RWPE2 (cell line): ENCODE measurements at regions not wholly inside any gene's neighbourhood (a gene's known extent, or its start where the extent isn't known, plus 50 kb on each side); places are given as distances from the start of the nearest gene placed in this dataset.

Experiments used
- ATAC-seq: fragments of 200-7000 bp; cut with Tn5 transposase; 3 replicates; pipeline ENCODE4 v1.9.1; 2021; ENCODE audit warnings: low read depth
- DNase-seq: peaks from one replicate; pipeline ENCODE4 v3.0.0-alpha.2; 2020; ENCODE audit warnings: low spot score
- H3K27ac ChIP-seq: fragments of 450-650 bp; 2 replicates; pipeline ENCODE4 v1.5.1; 2017; ENCODE audit warnings: mild to moderate bottlenecking; ENCODE audit not compliant: poor library complexity, severe bottlenecking
- H3K27me3 ChIP-seq: fragments of 250-450 bp; sonication (Bioruptor Pico); 2 replicates; pipeline ENCODE4 v1.5.1; 2021; ENCODE audit warnings: mild to moderate bottlenecking, moderate library complexity; ENCODE audit not compliant: insufficient read depth, poor library complexity, severe bottlenecking
- H3K36me3 ChIP-seq: fragments of 250-450 bp; sonication (Bioruptor Pico); 2 replicates; pipeline ENCODE4 v1.5.1; 2020; ENCODE audit warnings: low read depth, mild to moderate bottlenecking, moderate library complexity
- H3K4me1 ChIP-seq: fragments of 250-450 bp; sonication (Bioruptor Pico); 2 replicates; pipeline ENCODE4 v1.5.1; 2021; ENCODE audit warnings: mild to moderate bottlenecking, moderate library complexity; ENCODE audit not compliant: insufficient read depth, poor library complexity, severe bottlenecking
- H3K4me3 ChIP-seq: fragments of 250-450 bp; sonication (Bioruptor Pico); 2 replicates; pipeline ENCODE4 v1.5.1; 2021; ENCODE audit warnings: mild to moderate bottlenecking, moderate library complexity; ENCODE audit not compliant: severe bottlenecking
- H3K9me3 ChIP-seq: fragments of 250-450 bp; sonication (Bioruptor Pico); 2 replicates; pipeline ENCODE4 v1.5.1; 2021; ENCODE audit warnings: mild to moderate bottlenecking, moderate library complexity; ENCODE audit not compliant: severe bottlenecking
- CTCF ChIP-seq: fragments of 450-650 bp; IDR thresholded peaks from one replicate; pipeline ENCODE4 v1.5.1; 2017; ENCODE audit warnings: mild to moderate bottlenecking, moderate library complexity; ENCODE audit not compliant: poor library complexity, severe bottlenecking

- Histone ChIP-seq H3K4me3 (no peak overlapping the region), H3K36me3 (no peaks in the 10 kb centered on the region), H3K4me1 (peaks cover 6% of the 10 kb centered on the region), H3K9me3 (no peaks in the 10 kb centered on the region), H3K27ac (no peak overlapping the region), H3K27me3 (no peaks in the 10 kb centered on the region)
- DNase-seq (no peak), ATAC-seq (no peak)
- TF ChIP-seq CTCF = no peak
These were observed 428.7 kb upstream of the TNP1 start for GRCh38 chr2:217288472-217289063.

GRCh38 chr2:217286833-217287232 is 427.0 kb upstream of the TNP1 start:
- Histone ChIP-seq H3K4me1 (peaks cover 12% of the 10 kb centered on the region), H3K27ac (no peak overlapping the region), H3K9me3 (no peaks in the 10 kb centered on the region), H3K36me3 (no peaks in the 10 kb centered on the region), H3K4me3 (no peak overlapping the region), H3K27me3 (no peaks in the 10 kb centered on the region)
- ATAC-seq (no peak), DNase-seq (no peak)
- no peak for TF ChIP-seq CTCF

GRCh38 chr2:217285926-217286325 is 426.1 kb upstream of the TNP1 start:
- H3K27ac ChIP-seq = no peak overlapping the region
- DNase-seq (no peak), ATAC-seq (no peak)
- no peak overlapping the region for H3K4me3 ChIP-seq
- TF ChIP-seq CTCF = no peak
- no peaks in the 10 kb centered on the region for H3K27me3 ChIP-seq
- H3K36me3 ChIP-seq = no peaks in the 10 kb centered on the region
- H3K9me3 ChIP-seq = no peaks in the 10 kb centered on the region
- H3K4me1 ChIP-seq = peaks cover 12% of the 10 kb centered on the region

- no peak for DNase-seq
- Histone ChIP-seq H3K27me3 (no peaks in the 10 kb centered on the region), H3K36me3 (no peaks in the 10 kb centered on the region), H3K27ac (no peak overlapping the region), H3K4me3 (no peak overlapping the region), H3K4me1 (peaks cover 8% of the 10 kb centered on the region), H3K9me3 (no peaks in the 10 kb centered on the region)
- TF ChIP-seq CTCF = no peak
- ATAC-seq = no peak
These were observed 423.6 kb upstream of the TNP1 start for GRCh38 chr2:217283460-217283859.

- Histone ChIP-seq H3K27ac (no peak overlapping the region), H3K4me3 (no peak overlapping the region), H3K9me3 (no peaks in the 10 kb centered on the region), H3K4me1 (peaks cover 13% of the 10 kb centered on the region), H3K27me3 (no peaks in the 10 kb centered on the region), H3K36me3 (no peaks in the 10 kb centered on the region)
- no peak for ATAC-seq
- TF ChIP-seq CTCF = no peak
- no peak for DNase-seq
These were observed 422.7 kb upstream of the TNP1 start for GRCh38 chr2:217282531-217282930.
